H1 (cell line): ENCODE measurements at regions not wholly inside any gene's neighbourhood (a gene's known extent, or its start where the extent isn't known, plus 50 kb on each side); places are given as distances from the start of the nearest gene placed in this dataset.

Experiments
- CEBPB ChIP-seq: IDR thresholded peaks from 2 replicates; pipeline ENCODE4 v1.6.1; 2012; ENCODE audit warnings: low read depth, low read length
- EP300 ChIP-seq, 2 experiments: IDR thresholded peaks; 1 replicate in 1 of 2; 2 replicates in 1 of 2; pipeline ENCODE4 v1.6.1; 2011 to 2012; ENCODE audit warnings: low read depth in 2 of 2, low read length in 2 of 2, mild to moderate bottlenecking in 2 of 2, borderline replicate concordance in 1 of 2, inconsistent platforms in 1 of 2, moderate library complexity in 1 of 2
- JUN ChIP-seq: IDR thresholded peaks from 2 replicates; pipeline ENCODE4 v1.6.1; 2011; ENCODE audit warnings: low read depth, mild to moderate bottlenecking, improper control_type of control experiment, low read length
- JUND ChIP-seq: IDR thresholded peaks from 2 replicates; pipeline ENCODE4 v1.6.1; 2011; ENCODE audit warnings: mild to moderate bottlenecking, improper control_type of control experiment, low read length
- POLR2A ChIP-seq, 2 experiments: IDR thresholded peaks; 1 replicate in 1 of 2; 2 replicates in 1 of 2; pipeline ENCODE4 v1.6.1; 2011; ENCODE audit warnings: low read depth in 2 of 2, low read length in 2 of 2, mild to moderate bottlenecking in 2 of 2; ENCODE audit errors: control extremely low read depth in 1 of 2
- RAD21 ChIP-seq, 2 experiments: IDR thresholded peaks in 1 of 2; conservative IDR thresholded peaks in 1 of 2; 2 replicates each; pipeline ENCODE4 v1.6.1; 2011; ENCODE audit warnings: low read depth in 2 of 2, low read length in 2 of 2, improper control_type of control experiment in 1 of 2, inconsistent platforms in 1 of 2, mild to moderate bottlenecking in 1 of 2, moderate library complexity in 1 of 2
- SP1 ChIP-seq: IDR thresholded peaks from 2 replicates; pipeline ENCODE4 v1.6.1; 2011; ENCODE audit warnings: low read depth, low read length
- YY1 ChIP-seq: IDR thresholded peaks from 2 replicates; pipeline ENCODE4 v1.6.1; 2011; ENCODE audit warnings: low read depth, mild to moderate bottlenecking, low read length
- TF ChIP-seq, protein P1 (sequence below): IDR thresholded peaks from 2 replicates; pipeline ENCODE4 v1.6.1; 2011; ENCODE audit warnings: low read length, improper control_type of control experiment
- TF ChIP-seq, protein P2 (sequence below), 3 experiments: IDR thresholded peaks; 1 replicate in 2 of 3; 2 replicates in 1 of 3; pipeline versions ENCODE4 v1.5.1 to v1.6.1; 2011; ENCODE audit warnings: low read length in 3 of 3, mild to moderate bottlenecking in 3 of 3, inconsistent platforms in 2 of 3, low read depth in 1 of 3, moderate library complexity in 1 of 3; ENCODE audit not compliant: insufficient read depth in 1 of 3; ENCODE audit errors: control extremely low read depth in 1 of 3
- TF ChIP-seq, protein P3 (sequence below): IDR thresholded peaks from 2 replicates; pipeline ENCODE4 v1.6.1; 2012; ENCODE audit warnings: low read length, inconsistent platforms

DNA sequence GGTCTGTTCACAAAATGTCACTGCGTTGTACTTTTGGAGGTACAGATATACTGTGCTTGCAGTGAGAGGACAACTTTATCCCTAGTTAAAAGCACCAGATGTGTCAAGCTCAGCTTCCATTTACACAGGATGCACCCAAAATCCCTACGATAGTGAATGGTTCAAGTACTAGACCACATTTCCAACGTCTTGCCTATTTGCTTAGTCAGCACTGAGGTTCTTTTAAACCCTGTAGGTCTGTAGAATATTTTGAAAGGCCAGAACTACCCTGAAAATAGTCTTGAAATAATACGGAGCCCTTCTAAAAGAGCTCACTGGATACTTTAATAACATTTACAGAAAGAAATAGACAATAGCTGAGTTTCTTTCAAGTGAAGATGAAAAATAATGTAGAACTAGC is 466.1 kb downstream of the FUT8 start:
- TF ChIP-seq JUN (no peak), CEBPB (no peak), RAD21 (IDR thresholded peaks at IDR 0.05 in 1 of 2, conservative IDR thresholded peaks at IDR 0.05 in 1 of 2; ENCODE audit: low read depth in 2 of 2, low read length in 2 of 2) (no peak), JUND (no peak), SP1 (no peak), YY1 (no peak), EP300 (IDR thresholded peaks at IDR 0.05; ENCODE audit: borderline replicate concordance in 1 of 2, low read depth in 2 of 2, low read length in 2 of 2) (no peak), POLR2A (IDR thresholded peaks at IDR 0.05; ENCODE audit: control extremely low read depth in 1 of 2, low read depth in 2 of 2, low read length in 2 of 2) (no peak)
- TF ChIP-seq, protein P1, sequence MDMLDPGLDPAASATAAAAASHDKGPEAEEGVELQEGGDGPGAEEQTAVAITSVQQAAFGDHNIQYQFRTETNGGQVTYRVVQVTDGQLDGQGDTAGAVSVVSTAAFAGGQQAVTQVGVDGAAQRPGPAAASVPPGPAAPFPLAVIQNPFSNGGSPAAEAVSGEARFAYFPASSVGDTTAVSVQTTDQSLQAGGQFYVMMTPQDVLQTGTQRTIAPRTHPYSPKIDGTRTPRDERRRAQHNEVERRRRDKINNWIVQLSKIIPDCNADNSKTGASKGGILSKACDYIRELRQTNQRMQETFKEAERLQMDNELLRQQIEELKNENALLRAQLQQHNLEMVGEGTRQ, result no peak
- TF ChIP-seq, protein P2, sequence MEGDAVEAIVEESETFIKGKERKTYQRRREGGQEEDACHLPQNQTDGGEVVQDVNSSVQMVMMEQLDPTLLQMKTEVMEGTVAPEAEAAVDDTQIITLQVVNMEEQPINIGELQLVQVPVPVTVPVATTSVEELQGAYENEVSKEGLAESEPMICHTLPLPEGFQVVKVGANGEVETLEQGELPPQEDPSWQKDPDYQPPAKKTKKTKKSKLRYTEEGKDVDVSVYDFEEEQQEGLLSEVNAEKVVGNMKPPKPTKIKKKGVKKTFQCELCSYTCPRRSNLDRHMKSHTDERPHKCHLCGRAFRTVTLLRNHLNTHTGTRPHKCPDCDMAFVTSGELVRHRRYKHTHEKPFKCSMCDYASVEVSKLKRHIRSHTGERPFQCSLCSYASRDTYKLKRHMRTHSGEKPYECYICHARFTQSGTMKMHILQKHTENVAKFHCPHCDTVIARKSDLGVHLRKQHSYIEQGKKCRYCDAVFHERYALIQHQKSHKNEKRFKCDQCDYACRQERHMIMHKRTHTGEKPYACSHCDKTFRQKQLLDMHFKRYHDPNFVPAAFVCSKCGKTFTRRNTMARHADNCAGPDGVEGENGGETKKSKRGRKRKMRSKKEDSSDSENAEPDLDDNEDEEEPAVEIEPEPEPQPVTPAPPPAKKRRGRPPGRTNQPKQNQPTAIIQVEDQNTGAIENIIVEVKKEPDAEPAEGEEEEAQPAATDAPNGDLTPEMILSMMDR (IDR thresholded peaks at IDR 0.05; ENCODE audit: control extremely low read depth in 1 of 3, insufficient read depth in 1 of 3, low read depth in 1 of 3, low read length in 3 of 3), result no peak
- TF ChIP-seq, protein P3, sequence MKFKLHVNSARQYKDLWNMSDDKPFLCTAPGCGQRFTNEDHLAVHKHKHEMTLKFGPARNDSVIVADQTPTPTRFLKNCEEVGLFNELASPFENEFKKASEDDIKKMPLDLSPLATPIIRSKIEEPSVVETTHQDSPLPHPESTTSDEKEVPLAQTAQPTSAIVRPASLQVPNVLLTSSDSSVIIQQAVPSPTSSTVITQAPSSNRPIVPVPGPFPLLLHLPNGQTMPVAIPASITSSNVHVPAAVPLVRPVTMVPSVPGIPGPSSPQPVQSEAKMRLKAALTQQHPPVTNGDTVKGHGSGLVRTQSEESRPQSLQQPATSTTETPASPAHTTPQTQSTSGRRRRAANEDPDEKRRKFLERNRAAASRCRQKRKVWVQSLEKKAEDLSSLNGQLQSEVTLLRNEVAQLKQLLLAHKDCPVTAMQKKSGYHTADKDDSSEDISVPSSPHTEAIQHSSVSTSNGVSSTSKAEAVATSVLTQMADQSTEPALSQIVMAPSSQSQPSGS, result no peak
